Immature natural killer cell (primary cell): ENCODE measurements at regions not wholly inside any gene's neighbourhood (a gene's known extent, or its start where the extent isn't known, plus 50 kb on each side); places are given as distances from the start of the nearest gene placed in this dataset.

Source experiments
- DNase-seq, 3 donors: peaks; one replicate each; pipeline ENCODE4 v3.0.0; 2022; ENCODE audit warnings: mixed read lengths in 1 of 3
- H3K27ac Mint-ChIP-seq, 6 donors: one replicate each; pipeline ENCODE4 v1.8.0; 2020; ENCODE audit warnings: mixed read lengths in 6 of 6, mild to moderate bottlenecking in 5 of 6, inconsistent platforms in 4 of 6, moderate library complexity in 3 of 6
- H3K27me3 Mint-ChIP-seq, 3 donors: one replicate each; pipeline ENCODE4 v1.8.0; 2020 to 2021; ENCODE audit warnings: low read depth in 3 of 3, mild to moderate bottlenecking in 3 of 3, mixed read lengths in 3 of 3, moderate library complexity in 3 of 3, inconsistent platforms in 1 of 3
- H3K36me3 Mint-ChIP-seq, 3 donors: one replicate each; pipeline ENCODE4 v1.8.0; 2020; ENCODE audit warnings: mixed read lengths in 3 of 3, inconsistent platforms in 2 of 3, mild to moderate bottlenecking in 2 of 3
- H3K4me1 Mint-ChIP-seq, 2 donors: one replicate each; pipeline ENCODE4 v1.8.0; 2020; ENCODE audit warnings: inconsistent platforms in 2 of 2, mild to moderate bottlenecking in 2 of 2, mixed read lengths in 2 of 2, moderate library complexity in 1 of 2
- H3K4me3 Mint-ChIP-seq, 5 donors: one replicate each; pipeline ENCODE4 v1.8.0; 2020; ENCODE audit warnings: mild to moderate bottlenecking in 5 of 5, mixed read lengths in 5 of 5, inconsistent platforms in 3 of 5, moderate library complexity in 3 of 5
- H3K9me3 Mint-ChIP-seq, 6 donors: one replicate each; pipeline ENCODE4 v1.8.0; 2020; ENCODE audit warnings: mild to moderate bottlenecking in 6 of 6, mixed read lengths in 6 of 6, inconsistent platforms in 4 of 6, moderate library complexity in 3 of 6

DNA sequence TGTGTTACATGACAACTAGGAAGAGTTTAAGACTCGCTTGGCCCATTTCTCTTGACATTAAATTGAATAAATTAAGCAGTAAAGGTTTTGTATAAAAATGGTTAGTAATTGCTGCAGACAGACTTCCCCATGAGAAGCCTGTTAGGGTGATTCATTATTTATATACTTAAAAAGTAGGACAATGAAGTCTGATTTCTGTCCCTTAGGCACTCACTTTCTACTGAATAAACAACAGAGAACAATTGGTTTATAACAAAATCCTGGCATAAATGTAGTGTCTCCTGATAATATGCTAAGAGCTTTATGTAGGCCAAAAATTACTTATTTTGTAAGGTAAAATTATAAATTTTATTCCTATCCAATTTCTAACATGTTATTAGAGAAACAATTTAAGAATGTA is 2138.5 kb upstream of the PCDH20 start:
- Mint-ChIP-seq H3K27ac (no peak overlapping the region), H3K36me3 (peaks cover 0 to 4% (median 3%) of the 10 kb centered on the region in 3 donors), H3K4me1 (no peaks in the 10 kb centered on the region), H3K9me3 (peaks cover 4 to 30% (median 16%) of the 10 kb centered on the region in 6 donors), H3K4me3 (no peak overlapping the region), H3K27me3 (peaks cover 0 to 3% (median 0%) of the 10 kb centered on the region in 3 donors)
- DNase-seq: no peak

DNA sequence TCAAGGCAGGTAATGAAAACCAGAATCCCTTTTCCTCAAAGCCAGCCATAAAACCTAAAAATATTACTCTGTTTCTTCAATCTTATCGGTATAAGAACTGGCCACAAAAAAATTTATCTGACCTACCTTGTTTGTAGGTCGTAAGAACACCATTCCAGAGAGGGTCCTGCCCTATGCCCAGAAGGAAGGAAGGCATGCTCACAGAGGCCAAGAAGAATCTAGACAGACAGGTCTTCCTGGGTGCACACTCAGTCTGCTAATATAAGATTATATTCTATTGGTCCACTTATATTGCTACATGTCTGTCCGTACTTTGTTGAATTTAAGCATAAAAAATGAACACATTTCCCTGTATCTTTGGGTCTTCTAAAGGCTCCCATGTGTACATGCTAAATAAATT is 2136.1 kb upstream of the PCDH20 start:
- no peak for DNase-seq
- Mint-ChIP-seq H3K36me3 (peaks cover 0 to 4% (median 3%) of the 10 kb centered on the region in 3 donors), H3K4me3 (no peak overlapping the region), H3K4me1 (no peaks in the 10 kb centered on the region), H3K9me3 (peaks cover 0 to 28% (median 10%) of the 10 kb centered on the region in 6 donors), H3K27ac (no peak overlapping the region), H3K27me3 (peaks cover 0 to 3% (median 0%) of the 10 kb centered on the region in 3 donors)

DNA sequence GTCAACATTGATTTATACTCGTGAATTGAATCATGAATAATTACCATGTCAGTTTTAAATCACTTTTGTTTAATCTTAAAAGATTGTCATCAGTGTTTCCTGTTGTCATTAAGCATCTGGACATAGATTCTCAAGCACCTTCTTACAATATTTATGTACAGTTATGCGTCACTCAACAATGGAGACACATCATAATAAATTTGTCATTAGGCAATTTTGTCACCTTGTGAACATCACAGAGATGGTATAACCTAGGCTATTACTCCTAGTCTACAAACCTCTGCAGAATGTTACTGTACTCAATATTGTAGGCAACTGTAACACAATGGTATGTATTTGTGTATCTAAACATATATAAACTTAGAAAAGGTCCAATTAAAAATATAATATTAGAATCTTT is 2130.9 kb upstream of the PCDH20 start:
- Mint-ChIP-seq H3K27ac (no peak overlapping the region), H3K9me3 (peaks cover 0 to 36% (median 18%) of the 10 kb centered on the region in 6 donors), H3K4me1 (no peaks in the 10 kb centered on the region), H3K36me3 (peaks cover 0 to 1% (median 0%) of the 10 kb centered on the region in 3 donors), H3K27me3 (no peaks in the 10 kb centered on the region), H3K4me3 (no peak overlapping the region)
- DNase-seq: no peak

DNA sequence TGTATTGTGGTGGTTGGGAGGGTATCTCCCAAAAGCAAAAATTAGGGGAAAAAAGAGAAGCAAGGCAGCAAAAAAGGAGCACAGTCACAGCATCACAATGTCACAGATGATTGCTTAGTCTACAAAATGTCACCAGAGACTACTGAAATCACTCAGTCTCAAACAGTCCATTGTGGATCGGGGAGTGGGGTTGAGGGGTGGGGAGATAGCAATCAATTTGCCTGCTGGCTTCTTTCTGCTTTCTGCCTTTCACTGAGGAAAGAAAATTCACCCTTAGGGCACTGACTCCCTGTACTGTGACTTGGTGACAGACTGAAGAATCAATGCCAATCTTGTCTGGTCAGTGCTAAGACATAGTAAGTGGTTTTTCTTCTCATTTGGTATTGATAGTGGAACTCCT is 2127.1 kb upstream of the PCDH20 start:
- H3K4me3 Mint-ChIP-seq: no peak overlapping the region
- H3K27ac Mint-ChIP-seq: no peak overlapping the region
- peaks cover 0 to 7% (median 0%) of the 10 kb centered on the region in 3 donors for H3K36me3 Mint-ChIP-seq

DNA sequence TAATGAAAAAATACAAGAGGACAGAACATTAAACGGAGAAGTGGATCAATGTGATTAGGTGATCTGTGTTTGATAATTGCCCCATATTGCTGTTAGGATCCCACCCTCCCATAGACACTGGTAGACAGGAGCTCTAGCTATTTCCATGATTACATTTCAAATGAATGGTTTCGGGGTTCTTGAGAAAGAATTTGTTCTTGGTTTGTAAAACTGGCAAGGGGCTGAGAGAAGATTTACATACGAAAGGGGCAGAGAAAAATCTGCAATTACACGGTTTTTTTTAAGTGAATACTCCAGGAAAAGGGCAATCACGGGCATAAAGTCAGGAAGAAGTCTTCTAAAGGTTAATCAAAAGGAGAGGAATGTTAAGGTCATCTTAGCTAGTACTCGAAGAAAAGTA is 2125.7 kb upstream of the PCDH20 start:
- Mint-ChIP-seq H3K9me3 (peaks cover 8 to 44% (median 34%) of the 10 kb centered on the region in 6 donors), H3K27me3 (no peaks in the 10 kb centered on the region), H3K36me3 (peaks cover 0 to 7% (median 0%) of the 10 kb centered on the region in 3 donors), H3K4me3 (no peak overlapping the region), H3K27ac (no peak overlapping the region), H3K4me1 (no peaks in the 10 kb centered on the region)
- no peak for DNase-seq

More for the DNA sequence above, 2127.1 kb upstream of the PCDH20 start:
- no peak for DNase-seq
- Mint-ChIP-seq H3K27me3 (no peaks in the 10 kb centered on the region), H3K9me3 (peaks cover 6 to 34% (median 26%) of the 10 kb centered on the region in 6 donors), H3K4me1 (no peaks in the 10 kb centered on the region)

DNA sequence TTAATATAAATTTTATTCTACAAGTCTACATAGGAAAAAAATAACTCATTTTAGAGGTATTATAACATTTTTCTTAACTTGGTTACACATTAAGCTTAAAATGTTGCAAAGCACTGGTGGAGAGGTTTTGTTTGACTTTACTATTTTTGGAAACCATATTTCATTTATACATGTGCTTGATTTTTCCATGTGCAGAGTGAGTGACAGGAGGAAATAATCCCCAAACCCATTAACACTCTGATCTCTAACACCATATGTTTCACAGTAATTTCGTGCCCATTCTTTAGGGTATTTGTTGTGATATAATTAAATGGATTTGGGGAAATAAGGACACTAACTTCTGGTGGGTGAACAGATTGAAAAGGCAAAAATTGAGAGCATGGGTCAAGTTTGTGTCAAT is 2124.4 kb upstream of the PCDH20 start:
- H3K36me3 Mint-ChIP-seq: peaks cover 0 to 7% (median 0%) of the 10 kb centered on the region in 3 donors
- H3K4me3 Mint-ChIP-seq: no peak overlapping the region
- no peaks in the 10 kb centered on the region for H3K4me1 Mint-ChIP-seq

DNA sequence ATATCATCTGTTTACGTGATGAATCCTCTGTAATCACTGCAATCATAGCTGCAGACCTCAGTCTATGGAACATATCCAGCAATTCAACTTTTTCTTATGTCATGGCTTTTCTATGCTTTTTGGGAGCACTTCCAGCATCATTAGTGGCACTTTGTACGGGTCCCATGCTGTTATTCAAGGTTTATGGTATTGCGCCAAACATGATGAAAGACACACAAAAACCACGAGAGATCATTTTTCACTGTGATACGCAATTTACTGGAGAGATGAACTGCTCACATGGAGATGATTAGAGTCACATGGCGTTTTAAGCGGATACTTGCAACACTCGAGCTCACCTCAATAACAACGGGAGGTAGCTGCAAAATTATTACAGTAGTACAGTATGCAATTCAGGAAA is 2101.7 kb upstream of the PCDH20 start:
- Mint-ChIP-seq H3K36me3 (no peaks in the 10 kb centered on the region), H3K4me1 (no peaks in the 10 kb centered on the region), H3K9me3 (peaks cover 8 to 46% (median 15%) of the 10 kb centered on the region in 6 donors), H3K4me3 (no peak overlapping the region), H3K27ac (no peak overlapping the region), H3K27me3 (no peaks in the 10 kb centered on the region)
- no peak for DNase-seq

More for the DNA sequence above, 2124.4 kb upstream of the PCDH20 start:
- no peak for DNase-seq
- no peak overlapping the region for H3K27ac Mint-ChIP-seq
- no peaks in the 10 kb centered on the region for H3K27me3 Mint-ChIP-seq
- peaks cover 11 to 42% (median 31%) of the 10 kb centered on the region in 6 donors for H3K9me3 Mint-ChIP-seq

DNA sequence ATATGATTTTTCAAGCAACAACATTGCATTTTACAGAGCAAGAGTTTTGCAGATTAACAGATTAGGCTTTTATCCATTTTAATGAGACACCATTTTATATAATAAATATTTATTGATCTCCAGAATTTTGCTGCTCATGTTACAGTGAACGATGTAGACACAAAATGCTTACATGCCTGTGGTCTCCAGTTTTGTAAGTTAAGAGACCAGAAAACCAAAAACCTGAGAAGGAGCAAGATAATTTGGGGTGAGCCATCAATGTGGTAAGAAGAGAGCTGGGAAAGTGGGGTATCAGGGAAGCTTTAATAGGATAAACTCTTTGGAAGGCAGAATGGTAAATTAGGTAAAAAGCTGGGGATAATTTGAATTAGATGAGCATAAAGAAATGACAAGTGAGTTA is 2100.5 kb upstream of the PCDH20 start:
- Mint-ChIP-seq H3K27me3 (peaks cover 0 to 1% (median 0%) of the 10 kb centered on the region in 3 donors), H3K4me3 (no peak overlapping the region), H3K27ac (no peak overlapping the region), H3K9me3 (peaks cover 9 to 46% (median 17%) of the 10 kb centered on the region in 6 donors), H3K4me1 (no peaks in the 10 kb centered on the region), H3K36me3 (no peaks in the 10 kb centered on the region)
- no peak for DNase-seq

DNA sequence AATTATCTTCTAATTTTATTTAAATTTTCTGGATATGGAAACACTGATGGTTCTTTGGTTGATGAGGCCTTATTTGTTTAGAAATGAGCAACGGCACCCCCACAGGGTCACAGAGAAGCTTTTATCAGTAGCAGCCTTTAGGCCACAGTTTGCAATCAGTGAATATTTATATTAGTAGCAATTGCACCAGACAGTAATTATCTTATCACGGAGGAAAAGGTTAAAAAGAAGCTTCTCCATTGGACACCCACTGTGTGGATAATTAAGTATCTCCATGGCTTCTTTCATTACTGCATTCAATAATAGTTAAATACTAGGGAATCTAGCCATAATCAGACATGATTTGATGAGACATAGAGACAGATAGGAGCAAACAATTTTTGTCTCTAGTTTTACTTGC is 2099.2 kb upstream of the PCDH20 start:
- Mint-ChIP-seq H3K9me3 (peaks cover 10 to 47% (median 17%) of the 10 kb centered on the region in 6 donors), H3K27me3 (peaks cover 0 to 1% (median 0%) of the 10 kb centered on the region in 3 donors), H3K36me3 (no peaks in the 10 kb centered on the region), H3K27ac (no peak overlapping the region), H3K4me3 (no peak overlapping the region), H3K4me1 (no peaks in the 10 kb centered on the region)
- DNase-seq: no peak

DNA sequence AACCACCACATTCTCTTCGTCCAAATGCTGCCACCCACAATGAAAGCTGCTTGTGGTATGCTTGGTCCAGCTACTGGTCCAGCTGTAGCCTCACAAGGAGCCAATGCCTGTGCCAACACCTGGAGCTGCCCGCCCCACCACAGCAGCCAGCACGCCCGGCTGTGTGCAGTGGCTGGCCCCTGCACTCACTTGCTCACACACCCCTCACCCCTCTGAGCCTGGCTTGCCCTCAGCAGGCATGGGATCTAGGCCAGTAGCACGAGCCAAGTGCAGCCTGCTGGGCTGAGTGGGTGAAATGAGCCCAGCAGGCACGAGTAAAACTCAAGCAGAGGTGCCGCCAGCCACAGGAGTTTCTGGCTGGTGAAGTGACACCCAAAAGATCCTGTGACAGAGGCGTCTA is 2096.4 kb upstream of the PCDH20 start:
- Mint-ChIP-seq H3K4me1 (no peaks in the 10 kb centered on the region), H3K4me3 (no peak overlapping the region), H3K27ac (no peak overlapping the region), H3K9me3 (peaks cover 5 to 38% (median 19%) of the 10 kb centered on the region in 6 donors), H3K27me3 (peaks cover 0 to 2% (median 1%) of the 10 kb centered on the region in 3 donors), H3K36me3 (no peaks in the 10 kb centered on the region)
- no peak for DNase-seq

DNA sequence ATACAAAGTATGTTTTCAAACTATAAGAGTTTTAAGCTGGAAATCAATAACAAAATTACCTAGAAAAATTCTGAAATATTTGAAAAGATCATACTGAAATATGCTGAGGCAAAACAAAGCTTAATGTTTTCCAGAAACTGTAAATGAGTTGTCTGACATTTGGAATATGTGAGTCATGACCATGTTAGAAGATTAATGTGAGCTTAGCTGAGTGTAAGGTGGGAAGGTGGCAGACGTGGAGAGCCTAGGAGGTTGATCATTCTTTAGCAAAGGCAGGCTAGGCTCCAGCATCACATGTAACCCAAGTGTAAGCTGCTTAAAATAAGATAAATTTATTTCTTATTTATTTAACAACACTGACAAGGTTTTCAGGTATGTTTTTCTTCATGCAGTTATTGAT is 2086.1 kb upstream of the PCDH20 start:
- peaks cover 12 to 32% (median 23%) of the 10 kb centered on the region in 6 donors for H3K9me3 Mint-ChIP-seq
- no peak overlapping the region for H3K4me3 Mint-ChIP-seq
- H3K27ac Mint-ChIP-seq: no peak overlapping the region
- no peaks in the 10 kb centered on the region for H3K36me3 Mint-ChIP-seq
- no peaks in the 10 kb centered on the region for H3K27me3 Mint-ChIP-seq
- DNase-seq: no peak
- H3K4me1 Mint-ChIP-seq: no peaks in the 10 kb centered on the region

DNA sequence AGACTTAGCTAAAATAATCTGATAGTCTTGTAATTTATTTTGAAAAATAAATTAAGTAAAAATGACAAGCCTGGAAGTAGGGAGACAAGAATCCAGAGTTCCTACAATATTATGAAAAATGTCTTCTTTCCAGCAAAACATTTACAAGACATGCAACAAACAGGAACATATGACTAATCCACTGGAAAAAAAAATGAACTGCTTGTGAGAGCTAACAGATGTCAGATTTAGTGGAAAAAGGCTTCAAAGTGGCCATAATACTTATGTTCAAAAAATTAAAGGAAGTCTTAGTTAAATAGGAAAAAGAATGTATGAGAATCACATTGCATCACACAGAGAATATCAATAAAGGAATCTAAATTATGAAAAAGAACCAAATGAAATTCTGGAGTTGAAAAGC is 2082.0 kb upstream of the PCDH20 start:
- Mint-ChIP-seq H3K4me3 (no peak overlapping the region), H3K27ac (no peak overlapping the region), H3K4me1 (no peaks in the 10 kb centered on the region), H3K9me3 (peaks cover 14 to 32% (median 27%) of the 10 kb centered on the region in 6 donors), H3K36me3 (no peaks in the 10 kb centered on the region), H3K27me3 (no peaks in the 10 kb centered on the region)
- DNase-seq: no peak

DNA sequence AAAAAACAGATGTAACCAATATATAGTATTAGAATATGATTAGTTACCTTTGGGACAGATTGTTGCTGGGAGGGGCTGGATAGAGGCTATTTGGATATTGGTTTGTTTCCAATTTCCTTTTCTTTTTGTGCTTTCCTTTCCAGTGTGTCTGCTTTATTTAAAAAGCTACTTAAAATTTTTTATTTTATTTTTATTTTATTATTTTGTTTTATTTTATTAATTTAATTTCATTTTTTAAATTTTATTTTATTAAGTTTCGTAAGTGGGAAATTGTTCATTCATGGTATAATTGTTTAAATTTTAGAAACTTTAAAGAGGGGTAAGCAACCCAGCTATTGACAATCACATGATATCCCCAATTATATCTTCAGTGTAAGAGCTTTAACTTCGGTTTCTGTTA is 2077.0 kb upstream of the PCDH20 start:
- DNase-seq: no peak
- Mint-ChIP-seq H3K36me3 (no peaks in the 10 kb centered on the region), H3K4me3 (no peak overlapping the region), H3K27ac (no peak overlapping the region), H3K27me3 (no peaks in the 10 kb centered on the region), H3K9me3 (peaks cover 3 to 25% (median 15%) of the 10 kb centered on the region in 6 donors), H3K4me1 (no peaks in the 10 kb centered on the region)

DNA sequence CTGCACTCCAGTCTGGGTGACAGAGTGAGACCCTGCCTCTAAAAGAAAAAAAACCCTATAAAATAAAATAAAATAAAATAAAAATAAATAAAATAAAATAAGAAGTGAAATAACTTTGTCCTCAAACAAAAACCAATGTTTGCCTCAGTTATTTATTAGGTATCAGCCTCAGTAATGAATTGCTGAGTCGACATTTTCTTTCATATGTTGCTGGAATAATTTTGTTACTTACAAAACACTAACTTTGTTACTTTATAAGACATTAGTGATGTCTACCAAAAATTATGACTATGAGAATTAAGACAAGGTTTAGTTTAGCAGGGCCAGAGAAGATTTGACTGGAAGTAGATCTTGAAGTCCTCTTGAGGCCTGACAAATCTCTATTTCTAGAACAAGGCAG is 2074.5 kb upstream of the PCDH20 start:
- Mint-ChIP-seq H3K9me3 (peaks cover 5 to 32% (median 15%) of the 10 kb centered on the region in 6 donors), H3K4me3 (no peak overlapping the region), H3K27ac (no peak overlapping the region), H3K27me3 (no peaks in the 10 kb centered on the region), H3K4me1 (no peaks in the 10 kb centered on the region), H3K36me3 (no peaks in the 10 kb centered on the region)
- no peak for DNase-seq

DNA sequence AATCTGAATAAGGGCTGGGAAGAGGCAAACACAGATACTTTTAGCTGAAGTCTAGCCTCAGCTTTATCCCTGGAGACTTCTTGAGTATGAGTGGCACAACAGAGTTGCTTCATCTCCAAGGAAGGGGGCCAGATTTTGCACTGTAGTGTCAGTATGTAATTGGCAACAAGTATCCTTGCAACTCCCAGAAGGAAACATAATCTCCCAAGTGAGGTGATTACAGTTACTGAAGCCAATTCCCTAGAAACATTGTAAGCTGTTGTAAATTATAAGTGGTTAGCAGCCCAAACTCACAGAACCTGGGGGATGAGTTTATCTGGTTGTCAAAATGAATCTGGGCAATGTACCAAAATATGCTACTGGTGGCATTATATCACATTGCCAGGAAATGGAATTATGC is 2065.7 kb upstream of the PCDH20 start:
- H3K4me3 Mint-ChIP-seq: no peak overlapping the region
- H3K9me3 Mint-ChIP-seq: peaks cover 3 to 26% (median 20%) of the 10 kb centered on the region in 6 donors
- H3K27ac Mint-ChIP-seq: no peak overlapping the region
- H3K36me3 Mint-ChIP-seq: peaks cover 0 to 3% (median 0%) of the 10 kb centered on the region in 3 donors
- no peaks in the 10 kb centered on the region for H3K4me1 Mint-ChIP-seq
- H3K27me3 Mint-ChIP-seq: no peaks in the 10 kb centered on the region
- no peak for DNase-seq
